SK-N-SH (cell line): ENCODE measurements at regions not wholly inside any gene's neighbourhood (a gene's known extent, or its start where the extent isn't known, plus 50 kb on each side); places are given as distances from the start of the nearest gene placed in this dataset.

Source experiments
- CTCF ChIA-PET: fragments of 300-600, 350-600 bp; formaldehyde crosslinking; extraction: SDS; loops from one replicate; lab custom pipeline; 2021; lab: Yijun Ruan, JAX
- POLR2A ChIA-PET: fragments of 350-600 bp; sonication (Branson Sonifier 250); formaldehyde crosslinking; extraction: SDS; loops from one replicate; lab custom pipeline; 2020; ENCODE audit warnings: antibody characterized with exemption, inconsistent platforms; lab: Yijun Ruan, JAX
- DNase-seq: peaks from one replicate; pipeline ENCODE4 v3.0.0; 2012
- H2AFZ ChIP-seq: fragments of 200-600 bp; sonication (generic); 2 replicates; pipeline ENCODE4 v1.8.1; 2016; ENCODE audit warnings: antibody characterized with exemption, mild to moderate bottlenecking, low read depth
- H3F3A ChIP-seq: fragments of 200-600 bp; sonication (generic); replicated peaks from 2 replicates; pipeline ENCODE3; 2016; ENCODE audit warnings: antibody characterized with exemption, mild to moderate bottlenecking; ENCODE audit not compliant: insufficient read depth
- H3K27ac ChIP-seq, 2 experiments: fragments of 200-500 bp in 1 of 2; fragments of 200-600 bp in 1 of 2; sonication (Bioruptor generic) in 1 of 2; sonication (generic), shearing (Covaris generic) in 1 of 2; 2 replicates each; pipeline versions ENCODE4 v1.5.1 to v1.6.1; 2014 to 2016; ENCODE audit warnings: low read depth in 2 of 2, inconsistent platforms in 1 of 2, low read length in 1 of 2, mild to moderate bottlenecking in 1 of 2, mixed read lengths in 1 of 2
- H3K27me3 ChIP-seq: fragments of 200-600 bp; sonication (generic), shearing (Covaris generic); 2 replicates; pipeline ENCODE4 v1.6.1; 2016; ENCODE audit warnings: mixed run types; ENCODE audit not compliant: insufficient read depth
- H3K36me3 ChIP-seq, 2 experiments: fragments of 200-500 bp in 1 of 2; fragments of 200-600 bp in 1 of 2; sonication (Bioruptor generic) in 1 of 2; sonication (generic) in 1 of 2; replicated peaks in 1 of 2; 2 replicates each; pipeline versions ENCODE3 to v1.5.1; 2014 to 2016; ENCODE audit warnings: low read length in 1 of 2, mild to moderate bottlenecking in 1 of 2; ENCODE audit not compliant: insufficient read depth in 2 of 2, control insufficient read depth in 1 of 2
- H3K4me1 ChIP-seq, 2 experiments: fragments of 200-500 bp in 1 of 2; fragments of 200-600 bp in 1 of 2; sonication (Bioruptor generic) in 1 of 2; sonication (generic), shearing (Covaris generic) in 1 of 2; 2 replicates each; pipeline versions ENCODE4 v1.5.1 to v1.6.1; 2014 to 2016; ENCODE audit warnings: low read depth in 1 of 2, low read length in 1 of 2, mixed run types in 1 of 2; ENCODE audit not compliant: insufficient read depth in 2 of 2, control insufficient read depth in 1 of 2
- H3K4me2 ChIP-seq: fragments of 200-600 bp; sonication (generic), shearing (Covaris generic); 2 replicates; pipeline ENCODE4 v1.6.1; 2017; ENCODE audit warnings: mixed run types
- H3K4me3 ChIP-seq, 2 experiments: fragments of 200-500 bp in 1 of 2; fragments of 200-600 bp in 1 of 2; sonication (Bioruptor generic) in 1 of 2; sonication (generic), shearing (Covaris generic) in 1 of 2; 2 replicates each; pipeline versions ENCODE4 v1.5.1 to v1.8.1; 2014 to 2016; ENCODE audit warnings: low read depth in 2 of 2, inconsistent platforms in 1 of 2, low read length in 1 of 2, mild to moderate bottlenecking in 1 of 2, mixed read lengths in 1 of 2, moderate library complexity in 1 of 2
- H3K79me2 ChIP-seq: fragments of 200-600 bp; sonication (generic); 2 replicates; pipeline ENCODE4 v1.8.1; 2017; ENCODE audit warnings: mild to moderate bottlenecking; ENCODE audit not compliant: insufficient read depth
- H3K9ac ChIP-seq: fragments of 200-600 bp; sonication (generic); 2 replicates; pipeline ENCODE4 v1.6.1; 2017; ENCODE audit warnings: mixed run types
- H3K9me2 ChIP-seq: fragments of 200-600 bp; sonication (generic); 2 replicates; pipeline ENCODE4 v1.6.1; 2017; ENCODE audit warnings: mixed run types
- H3K9me3 ChIP-seq: fragments of 200-600 bp; sonication (generic); 2 replicates; pipeline ENCODE4 v1.6.1; 2017; ENCODE audit warnings: mixed run types, mild to moderate bottlenecking, moderate library complexity
- H4K20me1 ChIP-seq: fragments of 200-600 bp; sonication (generic); 2 replicates; pipeline ENCODE4 v1.6.1; 2017; ENCODE audit warnings: mild to moderate bottlenecking, mixed run types; ENCODE audit not compliant: insufficient read depth
- ELF1 ChIP-seq: IDR thresholded peaks from 2 replicates; pipeline ENCODE4 v1.4.0; 2012
- EP300 ChIP-seq, 2 experiments: IDR thresholded peaks; 2 replicates each; pipeline versions ENCODE4 v1.4.0 to v1.6.1; 2012; ENCODE audit warnings: borderline replicate concordance in 1 of 2, low read depth in 1 of 2, low read length in 1 of 2
- EZH2phosphoT487 ChIP-seq: fragments of 200-600 bp; sonication (generic); IDR thresholded peaks from 2 replicates; pipeline ENCODE4 v1.6.1; 2017; ENCODE audit warnings: low read depth, mixed run types, mild to moderate bottlenecking, antibody characterized with exemption, moderate library complexity, borderline replicate concordance
- FOXM1 ChIP-seq: IDR thresholded peaks from 2 replicates; pipeline ENCODE4 v1.4.0; 2012; ENCODE audit warnings: low read depth, mild to moderate bottlenecking
- JUND ChIP-seq: IDR thresholded peaks from 2 replicates; pipeline ENCODE4 v1.4.0; 2012
- MEF2A ChIP-seq: IDR thresholded peaks from 2 replicates; pipeline ENCODE4 v1.4.0; 2012; ENCODE audit warnings: low read depth, borderline replicate concordance
- NRF1 ChIP-seq: IDR thresholded peaks from 2 replicates; pipeline ENCODE4 v1.6.1; 2012; ENCODE audit warnings: low read depth, mild to moderate bottlenecking, low read length
- POLR2AphosphoS5 ChIP-seq: IDR thresholded peaks from 2 replicates; pipeline ENCODE4 v1.6.1; 2012; ENCODE audit warnings: low read depth, low read length
- RAD21 ChIP-seq: IDR thresholded peaks from 2 replicates; pipeline ENCODE4 v1.6.1; 2012; ENCODE audit warnings: mild to moderate bottlenecking, low read length
- TAF1 ChIP-seq: IDR thresholded peaks from 2 replicates; pipeline ENCODE4 v1.6.1; 2012; ENCODE audit warnings: low read depth, mild to moderate bottlenecking, low read length, moderate library complexity, borderline replicate concordance
- YY1 ChIP-seq: IDR thresholded peaks from 2 replicates; pipeline ENCODE4 v1.4.0; 2012; ENCODE audit warnings: low read depth, mild to moderate bottlenecking
- WGBS: methylation state at CpG from one replicate; pipeline ENCODE4 v1.1.6; 2017; ENCODE audit warnings: low lambda C conversion rate; 5-methylcytosine and 5-hydroxymethylcytosine counted together
- TF ChIP-seq, protein P1 (sequence below): fragments of 200-600 bp; sonication (generic); IDR thresholded peaks from 2 replicates; pipeline ENCODE4 v1.6.1; 2017; ENCODE audit warnings: antibody characterized with exemption, mild to moderate bottlenecking, moderate library complexity
- TF ChIP-seq, protein P2 (sequence below): IDR thresholded peaks from 2 replicates; pipeline ENCODE4 v1.6.1; 2012; ENCODE audit warnings: mild to moderate bottlenecking, low read depth, low read length, moderate library complexity
- TF ChIP-seq, protein P3 (sequence below): IDR thresholded peaks from 2 replicates; pipeline ENCODE4; 2012

DNA sequence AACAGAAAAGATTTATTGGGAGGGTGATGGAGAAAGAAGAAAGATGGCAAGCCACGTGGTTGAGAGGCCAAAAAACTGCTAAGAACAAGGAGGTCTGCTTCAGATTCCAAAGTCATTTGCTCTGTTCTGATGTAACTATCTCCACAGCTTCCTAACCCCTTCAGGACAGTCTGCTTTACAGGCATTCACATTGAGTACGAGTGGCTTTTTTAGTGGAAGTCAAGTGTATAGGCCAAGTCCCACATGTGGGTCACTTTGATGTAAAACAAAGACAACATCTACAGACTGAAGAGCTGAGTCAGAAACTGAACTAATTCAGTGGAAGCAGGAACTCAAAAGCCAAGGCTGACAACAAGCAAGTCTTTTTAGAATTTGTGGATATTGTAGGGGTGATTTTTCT lies 128.7 kb upstream of the F3 start (continued):
- TF ChIP-seq, protein P1, sequence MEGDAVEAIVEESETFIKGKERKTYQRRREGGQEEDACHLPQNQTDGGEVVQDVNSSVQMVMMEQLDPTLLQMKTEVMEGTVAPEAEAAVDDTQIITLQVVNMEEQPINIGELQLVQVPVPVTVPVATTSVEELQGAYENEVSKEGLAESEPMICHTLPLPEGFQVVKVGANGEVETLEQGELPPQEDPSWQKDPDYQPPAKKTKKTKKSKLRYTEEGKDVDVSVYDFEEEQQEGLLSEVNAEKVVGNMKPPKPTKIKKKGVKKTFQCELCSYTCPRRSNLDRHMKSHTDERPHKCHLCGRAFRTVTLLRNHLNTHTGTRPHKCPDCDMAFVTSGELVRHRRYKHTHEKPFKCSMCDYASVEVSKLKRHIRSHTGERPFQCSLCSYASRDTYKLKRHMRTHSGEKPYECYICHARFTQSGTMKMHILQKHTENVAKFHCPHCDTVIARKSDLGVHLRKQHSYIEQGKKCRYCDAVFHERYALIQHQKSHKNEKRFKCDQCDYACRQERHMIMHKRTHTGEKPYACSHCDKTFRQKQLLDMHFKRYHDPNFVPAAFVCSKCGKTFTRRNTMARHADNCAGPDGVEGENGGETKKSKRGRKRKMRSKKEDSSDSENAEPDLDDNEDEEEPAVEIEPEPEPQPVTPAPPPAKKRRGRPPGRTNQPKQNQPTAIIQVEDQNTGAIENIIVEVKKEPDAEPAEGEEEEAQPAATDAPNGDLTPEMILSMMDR = no peak
- TF ChIP-seq JUND = no peak
- no peak for TF ChIP-seq POLR2AphosphoS5
- TF ChIP-seq FOXM1 = no peak
- TF ChIP-seq TAF1 = no peak
- TF ChIP-seq, protein P2, sequence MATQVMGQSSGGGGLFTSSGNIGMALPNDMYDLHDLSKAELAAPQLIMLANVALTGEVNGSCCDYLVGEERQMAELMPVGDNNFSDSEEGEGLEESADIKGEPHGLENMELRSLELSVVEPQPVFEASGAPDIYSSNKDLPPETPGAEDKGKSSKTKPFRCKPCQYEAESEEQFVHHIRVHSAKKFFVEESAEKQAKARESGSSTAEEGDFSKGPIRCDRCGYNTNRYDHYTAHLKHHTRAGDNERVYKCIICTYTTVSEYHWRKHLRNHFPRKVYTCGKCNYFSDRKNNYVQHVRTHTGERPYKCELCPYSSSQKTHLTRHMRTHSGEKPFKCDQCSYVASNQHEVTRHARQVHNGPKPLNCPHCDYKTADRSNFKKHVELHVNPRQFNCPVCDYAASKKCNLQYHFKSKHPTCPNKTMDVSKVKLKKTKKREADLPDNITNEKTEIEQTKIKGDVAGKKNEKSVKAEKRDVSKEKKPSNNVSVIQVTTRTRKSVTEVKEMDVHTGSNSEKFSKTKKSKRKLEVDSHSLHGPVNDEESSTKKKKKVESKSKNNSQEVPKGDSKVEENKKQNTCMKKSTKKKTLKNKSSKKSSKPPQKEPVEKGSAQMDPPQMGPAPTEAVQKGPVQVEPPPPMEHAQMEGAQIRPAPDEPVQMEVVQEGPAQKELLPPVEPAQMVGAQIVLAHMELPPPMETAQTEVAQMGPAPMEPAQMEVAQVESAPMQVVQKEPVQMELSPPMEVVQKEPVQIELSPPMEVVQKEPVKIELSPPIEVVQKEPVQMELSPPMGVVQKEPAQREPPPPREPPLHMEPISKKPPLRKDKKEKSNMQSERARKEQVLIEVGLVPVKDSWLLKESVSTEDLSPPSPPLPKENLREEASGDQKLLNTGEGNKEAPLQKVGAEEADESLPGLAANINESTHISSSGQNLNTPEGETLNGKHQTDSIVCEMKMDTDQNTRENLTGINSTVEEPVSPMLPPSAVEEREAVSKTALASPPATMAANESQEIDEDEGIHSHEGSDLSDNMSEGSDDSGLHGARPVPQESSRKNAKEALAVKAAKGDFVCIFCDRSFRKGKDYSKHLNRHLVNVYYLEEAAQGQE = no peak
- TF ChIP-seq, protein P3, sequence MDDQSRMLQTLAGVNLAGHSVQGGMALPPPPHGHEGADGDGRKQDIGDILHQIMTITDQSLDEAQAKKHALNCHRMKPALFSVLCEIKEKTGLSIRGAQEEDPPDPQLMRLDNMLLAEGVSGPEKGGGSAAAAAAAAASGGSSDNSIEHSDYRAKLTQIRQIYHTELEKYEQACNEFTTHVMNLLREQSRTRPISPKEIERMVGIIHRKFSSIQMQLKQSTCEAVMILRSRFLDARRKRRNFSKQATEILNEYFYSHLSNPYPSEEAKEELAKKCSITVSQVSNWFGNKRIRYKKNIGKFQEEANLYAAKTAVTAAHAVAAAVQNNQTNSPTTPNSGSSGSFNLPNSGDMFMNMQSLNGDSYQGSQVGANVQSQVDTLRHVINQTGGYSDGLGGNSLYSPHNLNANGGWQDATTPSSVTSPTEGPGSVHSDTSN = no peak
- no peak for TF ChIP-seq EP300 (IDR thresholded peaks at IDR 0.05; ENCODE audit: borderline replicate concordance in 1 of 2, low read depth in 1 of 2, low read length in 1 of 2)
- TF ChIP-seq, all 33 proteins: peak for 0

- H3K9me3 ChIP-seq = no peaks in the 10 kb centered on the region
- no peaks in the 10 kb centered on the region for H4K20me1 ChIP-seq
- H3K79me2 ChIP-seq = no peaks in the 10 kb centered on the region
- H3K4me1 ChIP-seq = peaks cover 0 to 3% of the 10 kb centered on the region in 2 experiments; a peak in 1 of 4 replicates
- H2AFZ ChIP-seq = no peak overlapping the region
- no peak overlapping the region for H3K9ac ChIP-seq
- no peaks in the 10 kb centered on the region for H3K27me3 ChIP-seq
- TF ChIP-seq ELF1 = no peak
- TF ChIP-seq YY1 = no peak
- TF ChIP-seq, protein P1 = no peak
- no peak for TF ChIP-seq MEF2A
- no peak for TF ChIP-seq RAD21
- no peak for TF ChIP-seq EZH2phosphoT487
- no peak for TF ChIP-seq NRF1
- TF ChIP-seq POLR2AphosphoS5 = no peak
- TF ChIP-seq TAF1 = no peak
- no peak overlapping the region for H3K4me2 ChIP-seq
- no peaks in the 10 kb centered on the region for H3K9me2 ChIP-seq
- H3K4me3 ChIP-seq = no peak overlapping the region
- H3F3A ChIP-seq = no peaks in the 10 kb centered on the region
- WGBS = 100% methylated on average over 1 of the region's 1 CpG
- no peak overlapping the region for H3K27ac ChIP-seq
- no peak for DNase-seq
- ChIA-PET CTCF (interaction anchor here (1.5 kb wide), 1 partner anchor 11 kb away, joined by 4 read pairs; no protein-coding TSS in a partner anchor), POLR2A (no interaction called here)
- peaks cover 0 to 2% of the 10 kb centered on the region in 2 experiments for H3K36me3 ChIP-seq
Measured at GRCh38 chr1:94669198-94669597, 127.6 kb upstream of the F3 start.
